22Rv1 (cell line): ENCODE measurements at regions not wholly inside any gene's neighbourhood (a gene's known extent, or its start where the extent isn't known, plus 50 kb on each side); places are given as distances from the start of the nearest gene placed in this dataset.

Experiments
- ZFX ChIP-seq: fragments of 450-650 bp; IDR thresholded peaks from 2 replicates; pipeline ENCODE4 v1.6.1; 2017; ENCODE audit warnings: antibody characterized with exemption, borderline replicate concordance
- TF ChIP-seq, protein P1 (sequence below): fragments of 450-650 bp; IDR thresholded peaks from 2 replicates; pipeline ENCODE4 v1.5.1; 2017; ENCODE audit warnings: mild to moderate bottlenecking

DNA sequence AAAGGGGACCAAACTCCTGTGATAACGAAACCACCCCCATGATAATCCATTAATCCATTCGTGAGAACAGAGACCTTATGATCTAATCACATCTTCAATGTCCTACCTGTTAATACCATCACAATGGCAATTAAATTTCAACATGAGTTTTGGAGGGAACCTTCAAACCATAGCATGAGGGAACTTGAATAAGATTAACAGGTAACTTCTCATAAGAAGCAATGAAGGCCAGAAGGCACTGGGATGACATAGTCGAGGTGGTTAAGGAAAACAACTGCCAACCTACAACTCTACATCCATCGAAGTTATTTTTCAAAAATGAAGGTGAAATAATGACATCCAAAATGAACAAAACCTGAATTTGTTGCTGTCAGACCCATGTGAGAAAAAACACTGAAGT, 478.9 kb downstream of the EDEM1 start:
- TF ChIP-seq, protein P1, sequence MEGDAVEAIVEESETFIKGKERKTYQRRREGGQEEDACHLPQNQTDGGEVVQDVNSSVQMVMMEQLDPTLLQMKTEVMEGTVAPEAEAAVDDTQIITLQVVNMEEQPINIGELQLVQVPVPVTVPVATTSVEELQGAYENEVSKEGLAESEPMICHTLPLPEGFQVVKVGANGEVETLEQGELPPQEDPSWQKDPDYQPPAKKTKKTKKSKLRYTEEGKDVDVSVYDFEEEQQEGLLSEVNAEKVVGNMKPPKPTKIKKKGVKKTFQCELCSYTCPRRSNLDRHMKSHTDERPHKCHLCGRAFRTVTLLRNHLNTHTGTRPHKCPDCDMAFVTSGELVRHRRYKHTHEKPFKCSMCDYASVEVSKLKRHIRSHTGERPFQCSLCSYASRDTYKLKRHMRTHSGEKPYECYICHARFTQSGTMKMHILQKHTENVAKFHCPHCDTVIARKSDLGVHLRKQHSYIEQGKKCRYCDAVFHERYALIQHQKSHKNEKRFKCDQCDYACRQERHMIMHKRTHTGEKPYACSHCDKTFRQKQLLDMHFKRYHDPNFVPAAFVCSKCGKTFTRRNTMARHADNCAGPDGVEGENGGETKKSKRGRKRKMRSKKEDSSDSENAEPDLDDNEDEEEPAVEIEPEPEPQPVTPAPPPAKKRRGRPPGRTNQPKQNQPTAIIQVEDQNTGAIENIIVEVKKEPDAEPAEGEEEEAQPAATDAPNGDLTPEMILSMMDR, result no peak
- no peak for TF ChIP-seq ZFX
